ENCODE measurements at regions not wholly inside any gene's neighbourhood (a gene's known extent, or its start where the extent isn't known, plus 50 kb on each side); places are given as distances from the start of the nearest gene placed in this dataset.

DNA sequence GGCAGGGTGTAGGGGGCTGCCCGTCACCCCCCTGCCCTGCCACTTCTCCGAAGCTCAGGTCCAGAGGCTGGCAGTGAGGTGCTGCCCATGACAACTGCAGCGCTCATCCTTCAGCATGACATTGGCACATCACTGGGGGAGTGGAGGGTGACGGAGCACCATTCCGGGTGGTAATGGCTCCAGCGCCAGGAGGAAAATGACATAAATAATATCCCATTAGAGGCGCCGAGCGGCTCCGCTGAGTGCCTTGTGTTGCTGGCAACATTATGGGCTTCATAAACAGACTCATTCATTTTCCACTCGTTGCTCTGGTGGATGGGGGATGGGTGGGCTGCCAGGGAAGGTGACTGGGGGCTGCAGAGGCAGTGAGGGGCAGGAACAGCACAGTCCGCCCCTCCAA, 56.9 kb upstream of the CTNNBL1 start:
- no peak for TF ChIP-seq POLR2A (IDR thresholded peaks at IDR 0.05; ENCODE audit: low read length)
- no peak for TF ChIP-seq GATA1 (IDR thresholded peaks at IDR 0.05; ENCODE audit: low read depth, low read length)

Data from erythroblast (primary cell).